Activated T-cell treated with anti-CD3 and anti-CD28 coated beads for 1 hour (primary cell): ENCODE measurements at regions not wholly inside any gene's neighbourhood (a gene's known extent, or its start where the extent isn't known, plus 50 kb on each side); places are given as distances from the start of the nearest gene placed in this dataset.
"Not testable (repeated sequence)": the region's sequence is repeated elsewhere in the genome, so short reads cannot be mapped to it uniquely, and the experiment has no call there.

Experiments used
- DNase-seq: peaks from one replicate; pipeline ENCODE4 v3.0.0-alpha.2; 2020; ENCODE audit warnings: low read depth

GRCh38 chr2:2662037-2662846, 331.2 kb upstream of the MYT1L start:
- DNase-seq = no peak

- no peak for DNase-seq
Measured at GRCh38 chr2:2660789-2661355, 329.8 kb upstream of the MYT1L start.

- DNase-seq = no peak
Measured at GRCh38 chr2:2657121-2657962, 326.3 kb upstream of the MYT1L start.

GRCh38 chr2:2656115-2657011, 325.3 kb upstream of the MYT1L start:
- no peak for DNase-seq

- DNase-seq = no peak
Measured at GRCh38 chr2:2655453-2656114, 324.5 kb upstream of the MYT1L start.

- no peak for DNase-seq
Measured at GRCh38 chr2:2653231-2653630, 322.2 kb upstream of the MYT1L start.

- DNase-seq = no peak
Measured at GRCh38 chr2:2650608-2651375, 319.7 kb upstream of the MYT1L start.

- no peak for DNase-seq
Measured at GRCh38 chr2:2649109-2650072, 318.3 kb upstream of the MYT1L start.

GRCh38 chr2:2648094-2648493, 317.0 kb upstream of the MYT1L start:
- DNase-seq = no peak

GRCh38 chr2:2647141-2647541, 316.1 kb upstream of the MYT1L start:
- no peak for DNase-seq

- DNase-seq = peak; percentile 16
Measured at GRCh38 chr2:2646433-2647051, 315.5 kb upstream of the MYT1L start.

- DNase-seq = no peak
Measured at GRCh38 chr2:2645162-2645855, 314.2 kb upstream of the MYT1L start.

- DNase-seq = not testable (repeated sequence)
Measured at GRCh38 chr2:2644751-2645150, 313.7 kb upstream of the MYT1L start.

GRCh38 chr2:2644040-2644439, 313.0 kb upstream of the MYT1L start:
- no peak for DNase-seq

GRCh38 chr2:2642906-2643890, 312.1 kb upstream of the MYT1L start:
- DNase-seq = no peak

GRCh38 chr2:2641541-2642410, 310.7 kb upstream of the MYT1L start:
- DNase-seq = no peak
